Upper lobe of left lung (tissue), 6 donors: ENCODE measurements at regions not wholly inside any gene's neighbourhood (a gene's known extent, or its start where the extent isn't known, plus 50 kb on each side); places are given as distances from the start of the nearest gene placed in this dataset.

ENCODE experiments used
- ATAC-seq, 2 donors: fragments of 200-7000 bp; cut with Tn5 transposase; one replicate each; pipeline ENCODE4 v1.9.1; 2022; ENCODE audit warnings: mild to moderate bottlenecking in 2 of 2, moderate library complexity in 2 of 2; ENCODE audit not compliant: low FRiP score in 2 of 2
- DNase-seq, 2 donors: peaks; one replicate each; pipeline ENCODE4 v3.0.0-alpha.2; 2019 to 2020
- H3K27ac ChIP-seq, 4 donors: fragments of 200-600 bp; sonication (generic); one replicate each; pipeline ENCODE4 v1.5.1; 2016 to 2019
- H3K27me3 ChIP-seq, 4 donors: fragments of 200-600 bp; sonication (generic); one replicate each; pipeline ENCODE4 v1.5.1; 2017 to 2019
- H3K36me3 ChIP-seq, 4 donors: fragments of 200-600 bp; sonication (generic); one replicate each; pipeline ENCODE4 v1.5.1; 2016 to 2019
- H3K4me1 ChIP-seq, 4 donors: fragments of 200-600 bp; sonication (generic); one replicate each; pipeline ENCODE4 v1.5.1; 2018 to 2019
- H3K4me3 ChIP-seq, 4 donors: fragments of 200-600 bp; sonication (generic); one replicate each; pipeline ENCODE4 v1.5.1; 2017 to 2019; ENCODE audit warnings: mild to moderate bottlenecking in 2 of 4, moderate library complexity in 1 of 4
- H3K9me3 ChIP-seq, 4 donors: fragments of 200-600 bp; sonication (generic); one replicate each; pipeline ENCODE4 v1.5.1; 2018 to 2019
- EP300 ChIP-seq, 4 donors: sonication (generic); formaldehyde crosslinking; IDR thresholded peaks; one replicate each; pipeline ENCODE4 v1.5.1; 2017; ENCODE audit warnings: antibody characterized with exemption in 4 of 4, control low read depth in 2 of 4
- POLR2A ChIP-seq, 4 donors: fragments of 450-650 bp; IDR thresholded peaks; one replicate each; pipeline ENCODE4 v1.5.1; 2016 to 2017; ENCODE audit warnings: antibody characterized with exemption in 4 of 4, mild to moderate bottlenecking in 2 of 4
- POLR2AphosphoS5 ChIP-seq, 2 donors: sonication (generic); formaldehyde crosslinking; IDR thresholded peaks; one replicate each; pipeline ENCODE4 v1.5.1; 2017; ENCODE audit warnings: antibody characterized with exemption in 2 of 2
- WGBS, 2 donors: methylation state at CpG; one replicate each; pipeline ENCODE4 v1.1.5; 2017 to 2018; 5-methylcytosine and 5-hydroxymethylcytosine counted together
- TF ChIP-seq, protein P1 (sequence below), 6 experiments: fragments of 450-650 bp in 4 of 6; fragments of 200-600 bp in 2 of 6; sonication (generic) in 2 of 6; IDR thresholded peaks; one replicate each; pipeline ENCODE4 v1.5.1; 2016 to 2019; ENCODE audit warnings: antibody characterized with exemption in 6 of 6
- donor health status: DM: no; HTN: no; CAD: no; lungs with moderate emphysema.
- donor health status: DM: no; HTN: yes; CAD: no; lungs with severe emphysema.

DNA sequence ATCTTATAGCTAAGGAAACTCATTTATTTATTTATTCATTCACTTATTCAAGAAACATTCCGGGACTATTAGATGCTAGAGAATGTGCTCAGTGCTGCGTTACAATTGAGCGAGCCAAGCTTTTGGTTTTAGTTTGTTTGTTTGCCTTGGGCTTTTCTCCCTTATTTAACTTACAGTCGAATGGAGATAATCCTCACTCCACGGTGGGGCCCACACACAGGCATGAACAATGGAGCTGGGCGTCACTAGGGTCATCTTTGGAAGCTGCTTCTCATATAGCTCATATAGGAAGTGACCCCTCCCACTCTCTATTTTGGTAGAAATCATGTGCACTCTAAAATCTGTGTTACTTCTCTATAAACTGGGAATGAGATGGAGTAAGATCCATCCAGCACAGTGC is 210.0 kb downstream of the TMEM114 start:
- Histone ChIP-seq H3K4me3 (no peak overlapping the region), H3K27me3 (no peaks in the 10 kb centered on the region), H3K9me3 (no peaks in the 10 kb centered on the region), H3K27ac (no peak overlapping the region), H3K36me3 (no peaks in the 10 kb centered on the region), H3K4me1 (no peaks in the 10 kb centered on the region)
- ATAC-seq (no peak), DNase-seq (no peak)
- WGBS, 2 donors: 58 to 62% methylated on average over 6 of the region's 6 CpGs
- no peak for TF ChIP-seq POLR2AphosphoS5 (IDR thresholded peaks at IDR 0.05)
- TF ChIP-seq EP300 (IDR thresholded peaks at IDR 0.05): no peak

DNA sequence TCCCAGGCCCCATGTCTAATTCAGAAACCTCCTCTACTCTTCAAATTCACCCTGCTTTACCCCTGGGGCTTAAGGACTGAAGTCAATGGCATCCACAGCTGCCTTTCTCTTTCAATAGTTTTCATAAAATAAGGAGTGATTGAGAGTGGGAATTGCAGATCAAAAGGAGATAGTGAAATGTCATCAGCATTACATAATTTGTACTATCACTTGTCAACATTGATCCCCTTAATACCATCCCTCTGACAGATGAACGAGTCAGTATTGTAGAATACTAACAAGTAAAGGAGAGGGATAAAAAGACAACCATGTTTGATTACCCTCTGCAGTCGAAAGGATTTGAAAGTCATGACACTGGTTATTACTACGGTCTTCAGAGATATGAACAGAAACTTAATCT is 212.4 kb downstream of the TMEM114 start:
- no peak for DNase-seq
- WGBS, 2 donors: 76 to 81% methylated on average over 3 of the region's 3 CpGs
- Histone ChIP-seq H3K4me1 (no peaks in the 10 kb centered on the region), H3K9me3 (no peaks in the 10 kb centered on the region), H3K4me3 (no peak overlapping the region), H3K36me3 (no peaks in the 10 kb centered on the region), H3K27ac (no peak overlapping the region), H3K27me3 (no peaks in the 10 kb centered on the region)
- TF ChIP-seq POLR2AphosphoS5 (IDR thresholded peaks at IDR 0.05): no peak
- no peak for ATAC-seq

DNA sequence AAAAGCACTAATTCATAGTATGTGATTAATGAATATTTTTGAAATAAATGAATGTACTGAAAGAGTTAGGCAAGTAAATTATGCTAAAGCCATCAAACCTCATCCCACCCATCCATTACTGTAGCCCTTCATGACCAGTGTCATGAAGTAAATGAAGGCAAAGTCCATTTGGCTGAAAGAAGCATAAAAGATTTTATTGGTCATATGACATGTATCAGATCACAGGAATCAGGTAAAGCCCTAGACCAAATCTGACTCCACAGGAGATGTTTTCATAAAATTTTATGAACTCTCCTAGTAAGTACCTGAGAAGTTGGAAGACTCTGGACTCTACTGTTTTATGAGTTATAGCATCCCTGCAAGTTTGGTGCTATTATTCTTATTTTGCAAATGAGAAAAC is 213.5 kb downstream of the TMEM114 start:
- TF ChIP-seq EP300 (IDR thresholded peaks at IDR 0.05): no peak
- no peak for TF ChIP-seq POLR2A (IDR thresholded peaks at IDR 0.05)
- no peak for TF ChIP-seq POLR2AphosphoS5 (IDR thresholded peaks at IDR 0.05)
- TF ChIP-seq, protein P1, sequence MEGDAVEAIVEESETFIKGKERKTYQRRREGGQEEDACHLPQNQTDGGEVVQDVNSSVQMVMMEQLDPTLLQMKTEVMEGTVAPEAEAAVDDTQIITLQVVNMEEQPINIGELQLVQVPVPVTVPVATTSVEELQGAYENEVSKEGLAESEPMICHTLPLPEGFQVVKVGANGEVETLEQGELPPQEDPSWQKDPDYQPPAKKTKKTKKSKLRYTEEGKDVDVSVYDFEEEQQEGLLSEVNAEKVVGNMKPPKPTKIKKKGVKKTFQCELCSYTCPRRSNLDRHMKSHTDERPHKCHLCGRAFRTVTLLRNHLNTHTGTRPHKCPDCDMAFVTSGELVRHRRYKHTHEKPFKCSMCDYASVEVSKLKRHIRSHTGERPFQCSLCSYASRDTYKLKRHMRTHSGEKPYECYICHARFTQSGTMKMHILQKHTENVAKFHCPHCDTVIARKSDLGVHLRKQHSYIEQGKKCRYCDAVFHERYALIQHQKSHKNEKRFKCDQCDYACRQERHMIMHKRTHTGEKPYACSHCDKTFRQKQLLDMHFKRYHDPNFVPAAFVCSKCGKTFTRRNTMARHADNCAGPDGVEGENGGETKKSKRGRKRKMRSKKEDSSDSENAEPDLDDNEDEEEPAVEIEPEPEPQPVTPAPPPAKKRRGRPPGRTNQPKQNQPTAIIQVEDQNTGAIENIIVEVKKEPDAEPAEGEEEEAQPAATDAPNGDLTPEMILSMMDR (IDR thresholded peaks at IDR 0.05): no peak
- Histone ChIP-seq H3K4me3 (no peak overlapping the region), H3K36me3 (no peaks in the 10 kb centered on the region), H3K9me3 (no peaks in the 10 kb centered on the region), H3K27ac (no peak overlapping the region), H3K4me1 (no peaks in the 10 kb centered on the region), H3K27me3 (no peaks in the 10 kb centered on the region)
- ATAC-seq (no peak), DNase-seq (no peak)

DNA sequence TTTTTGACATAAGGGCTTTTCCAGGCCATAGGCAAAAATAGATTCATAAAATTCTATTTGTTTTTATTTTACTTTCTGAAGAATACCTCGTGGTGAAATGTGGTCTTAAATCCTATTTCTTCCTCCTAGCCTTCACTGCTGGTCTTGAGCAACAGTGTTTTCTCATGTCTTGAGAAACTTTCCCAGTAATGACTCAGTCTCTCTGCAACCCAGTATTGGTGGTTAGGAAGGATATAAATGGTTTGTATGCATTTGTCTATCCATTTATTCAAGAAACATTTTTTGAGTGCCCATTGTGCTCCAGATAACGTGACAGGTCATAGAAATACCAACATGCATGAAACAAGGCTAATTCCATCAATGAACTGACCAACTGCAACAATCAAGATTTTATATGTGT is 213.9 kb downstream of the TMEM114 start:
- ATAC-seq: no peak
- Histone ChIP-seq H3K9me3 (no peaks in the 10 kb centered on the region), H3K27ac (no peak overlapping the region), H3K4me3 (no peak overlapping the region), H3K4me1 (no peaks in the 10 kb centered on the region), H3K36me3 (no peaks in the 10 kb centered on the region), H3K27me3 (no peaks in the 10 kb centered on the region)
- no peak for DNase-seq
- 52 to 55% methylated on average over 2 of the region's 2 CpGs for WGBS, 2 donors
- TF ChIP-seq, protein P1 (IDR thresholded peaks at IDR 0.05): no peak
- TF ChIP-seq POLR2AphosphoS5 (IDR thresholded peaks at IDR 0.05) (no peak), EP300 (IDR thresholded peaks at IDR 0.05) (no peak), POLR2A (IDR thresholded peaks at IDR 0.05) (no peak)

DNA sequence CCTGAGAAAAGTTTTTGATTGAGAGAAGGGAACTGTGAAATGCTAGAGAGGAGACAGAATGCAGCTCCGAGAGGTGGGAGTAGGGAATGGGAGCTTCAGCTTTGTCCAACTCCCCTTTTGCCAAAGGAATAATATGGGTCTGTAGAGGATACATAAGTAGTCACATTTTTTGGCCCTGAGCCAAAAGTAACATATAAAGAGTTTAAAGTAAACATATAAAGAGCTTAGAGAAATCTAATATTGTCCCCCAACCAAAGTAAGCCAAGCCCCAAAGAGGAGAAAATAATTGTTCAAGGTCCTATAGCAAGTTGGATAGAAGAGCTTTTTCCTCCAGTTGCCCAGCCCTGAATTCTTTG is 215.1 kb downstream of the TMEM114 start:
- ATAC-seq (no peak), DNase-seq (no peak)
- TF ChIP-seq POLR2A (IDR thresholded peaks at IDR 0.05) (no peak), EP300 (IDR thresholded peaks at IDR 0.05) (no peak), POLR2AphosphoS5 (IDR thresholded peaks at IDR 0.05) (no peak)
- TF ChIP-seq, protein P1 (IDR thresholded peaks at IDR 0.05): no peak
- Histone ChIP-seq H3K27me3 (no peaks in the 10 kb centered on the region), H3K4me3 (no peak overlapping the region), H3K36me3 (no peaks in the 10 kb centered on the region), H3K4me1 (no peaks in the 10 kb centered on the region), H3K27ac (no peak overlapping the region), H3K9me3 (no peaks in the 10 kb centered on the region)
- 59 to 70% methylated on average over 1 of the region's 1 CpG for WGBS, 2 donors

DNA sequence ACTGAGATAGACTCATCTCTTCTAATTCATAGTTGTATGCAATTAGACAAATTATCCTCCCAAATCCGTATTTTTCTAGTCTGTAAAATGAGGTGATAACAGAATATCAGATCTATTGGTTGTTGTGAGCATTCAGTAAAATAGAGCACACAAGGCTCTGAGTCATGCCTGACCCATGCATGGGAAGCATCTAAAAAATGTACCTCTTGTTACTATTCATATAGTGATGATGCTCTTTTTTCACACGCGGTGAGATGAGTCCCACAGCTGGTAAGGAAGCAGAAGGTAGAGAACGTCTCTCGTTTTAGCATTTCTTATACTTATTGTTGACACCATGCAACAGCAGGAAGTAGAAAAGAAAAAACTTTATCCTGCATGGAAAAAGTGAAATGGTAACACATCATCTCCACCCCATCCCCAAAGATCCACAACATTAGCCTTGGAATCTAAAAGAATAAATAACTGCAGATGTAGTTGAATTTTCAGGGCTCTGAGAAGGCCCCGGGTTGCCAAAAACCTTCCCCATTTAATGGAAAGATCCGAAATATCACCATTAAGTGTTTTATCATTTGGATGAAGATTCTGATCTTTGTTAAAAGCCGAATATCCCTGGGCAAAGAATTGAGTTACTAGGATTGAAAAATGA is 215.6 kb downstream of the TMEM114 start:
- no peak overlapping the region for H3K27ac ChIP-seq
- no peak for TF ChIP-seq POLR2AphosphoS5 (IDR thresholded peaks at IDR 0.05)
- TF ChIP-seq EP300 (IDR thresholded peaks at IDR 0.05): no peak
- TF ChIP-seq, protein P1 (IDR thresholded peaks at IDR 0.05): no peak
- no peak for TF ChIP-seq POLR2A (IDR thresholded peaks at IDR 0.05)
- H3K4me1 ChIP-seq: no peaks in the 10 kb centered on the region
- H3K36me3 ChIP-seq: no peaks in the 10 kb centered on the region
- ATAC-seq (no peak), DNase-seq (no peak)
- H3K27me3 ChIP-seq: no peaks in the 10 kb centered on the region
- H3K4me3 ChIP-seq: no peak overlapping the region
- WGBS, 2 donors: 78% methylated on average over 8 of the region's 8 CpGs
- H3K9me3 ChIP-seq: no peaks in the 10 kb centered on the region
